ENCODE measurements at regions not wholly inside any gene's neighbourhood (a gene's known extent, or its start where the extent isn't known, plus 50 kb on each side); places are given as distances from the start of the nearest gene placed in this dataset.

GRCh38 chr17:77749989-77750388, 208.5 kb upstream of the TNRC6C start:
- no peak overlapping the region for H3K27ac ChIP-seq (ENCODE audit: low read depth, low read length)
- H3K79me2 ChIP-seq (ENCODE audit: control insufficient read depth, low read length) = no peaks in the 10 kb centered on the region
- TF ChIP-seq CTCF (IDR thresholded peaks at IDR 0.05; ENCODE audit: low read depth, low read length, poor library complexity, severe bottlenecking) (no peak), EZH2phosphoT487 (IDR thresholded peaks at IDR 0.05; ENCODE audit: borderline replicate concordance, low read length) (no peak)
- no peak overlapping the region for H3K4me3 ChIP-seq (ENCODE audit: low read length)
- no peaks in the 10 kb centered on the region for H3K36me3 ChIP-seq (ENCODE audit: control insufficient read depth, low read length)
- H3K4me2 ChIP-seq (ENCODE audit: low read length) = no peak overlapping the region
- H3K9me2 ChIP-seq (replicated peaks; ENCODE audit: control insufficient read depth, low read length) = no peaks in the 10 kb centered on the region
- H3K9me3 ChIP-seq (ENCODE audit: control insufficient read depth, insufficient read depth, low read length) = peaks cover 7% of the 10 kb centered on the region; the same call in 1 of the 2 replicates
- H4K20me1 ChIP-seq (ENCODE audit: control insufficient read depth, insufficient read depth, low read depth, low read length) = no peaks in the 10 kb centered on the region
- H3K4me1 ChIP-seq (ENCODE audit: control insufficient read depth, low read length) = no peaks in the 10 kb centered on the region
- H3K27me3 ChIP-seq (ENCODE audit: control insufficient read depth, low read length) = peaks cover 26% of the 10 kb centered on the region
- no peaks in the 10 kb centered on the region for H3F3A ChIP-seq (ENCODE audit: control insufficient read depth, insufficient read depth)

GRCh38 chr17:77750427-77751043, 208.0 kb upstream of the TNRC6C start:
- TF ChIP-seq CTCF (IDR thresholded peaks at IDR 0.05; ENCODE audit: low read depth, low read length, poor library complexity, severe bottlenecking) (no peak), EZH2phosphoT487 (IDR thresholded peaks at IDR 0.05; ENCODE audit: borderline replicate concordance, low read length) (no peak)
- Histone ChIP-seq H3K9me3 (ENCODE audit: control insufficient read depth, insufficient read depth, low read length) (peaks cover 2% of the 10 kb centered on the region; the same call in 1 of the 2 replicates), H3K4me1 (ENCODE audit: control insufficient read depth, low read length) (no peaks in the 10 kb centered on the region), H3K27me3 (ENCODE audit: control insufficient read depth, low read length) (peaks cover 26% of the 10 kb centered on the region), H4K20me1 (ENCODE audit: control insufficient read depth, insufficient read depth, low read depth, low read length) (no peaks in the 10 kb centered on the region), H3F3A (ENCODE audit: control insufficient read depth, insufficient read depth) (no peaks in the 10 kb centered on the region), H3K36me3 (ENCODE audit: control insufficient read depth, low read length) (no peaks in the 10 kb centered on the region), H3K79me2 (ENCODE audit: control insufficient read depth, low read length) (no peaks in the 10 kb centered on the region), H3K9me2 (replicated peaks; ENCODE audit: control insufficient read depth, low read length) (no peaks in the 10 kb centered on the region), H3K27ac (ENCODE audit: low read depth, low read length) (no peak overlapping the region), H3K4me3 (ENCODE audit: low read length) (no peak overlapping the region), H3K4me2 (ENCODE audit: low read length) (no peak overlapping the region)

GRCh38 chr17:77753246-77753645, 205.3 kb upstream of the TNRC6C start:
- Histone ChIP-seq H3K4me2 (ENCODE audit: low read length) (no peak overlapping the region), H3K4me3 (ENCODE audit: low read length) (no peak overlapping the region), H3K79me2 (ENCODE audit: control insufficient read depth, low read length) (no peaks in the 10 kb centered on the region), H3K36me3 (ENCODE audit: control insufficient read depth, low read length) (no peaks in the 10 kb centered on the region), H3K27ac (ENCODE audit: low read depth, low read length) (no peak overlapping the region), H3F3A (ENCODE audit: control insufficient read depth, insufficient read depth) (no peaks in the 10 kb centered on the region), H4K20me1 (ENCODE audit: control insufficient read depth, insufficient read depth, low read depth, low read length) (no peaks in the 10 kb centered on the region), H3K27me3 (ENCODE audit: control insufficient read depth, low read length) (peaks cover 18% of the 10 kb centered on the region; the same call in 1 of the 2 replicates), H3K4me1 (ENCODE audit: control insufficient read depth, low read length) (no peaks in the 10 kb centered on the region), H3K9me2 (replicated peaks; ENCODE audit: control insufficient read depth, low read length) (no peaks in the 10 kb centered on the region), H3K9me3 (ENCODE audit: control insufficient read depth, insufficient read depth, low read length) (no peaks in the 10 kb centered on the region)
- no peak for TF ChIP-seq CTCF (IDR thresholded peaks at IDR 0.05; ENCODE audit: low read depth, low read length, poor library complexity, severe bottlenecking)
- TF ChIP-seq EZH2phosphoT487 (IDR thresholded peaks at IDR 0.05; ENCODE audit: borderline replicate concordance, low read length) = no peak
